ENCODE measurements at regions not wholly inside any gene's neighbourhood (a gene's known extent, or its start where the extent isn't known, plus 50 kb on each side); places are given as distances from the start of the nearest gene placed in this dataset.

GRCh38 chr7:22676385-22676784 is 50.6 kb upstream of the IL6 start:
- no peak for DNase-seq

- peak in 1 of 2 donors; percentile 38 for DNase-seq
These were observed 51.1 kb upstream of the IL6 start for GRCh38 chr7:22675917-22676343.

- DNase-seq, result peak; percentile 73 to 79
These were observed 51.6 kb upstream of the IL6 start for GRCh38 chr7:22675421-22675820.

GRCh38 chr7:22672846-22673680 is 53.9 kb upstream of the IL6 start:
- DNase-seq, result no peak

- no peak for DNase-seq
These were observed 55.7 kb upstream of the IL6 start for GRCh38 chr7:22671177-22671879.

- DNase-seq, result no peak
These were observed 56.6 kb upstream of the IL6 start for GRCh38 chr7:22670422-22670815.

GRCh38 chr7:22669692-22670421 is 57.1 kb upstream of the IL6 start:
- no peak for DNase-seq

- no peak for DNase-seq
These were observed 58.0 kb upstream of the IL6 start for GRCh38 chr7:22668971-22669401.

GRCh38 chr7:22667562-22668239 is 59.3 kb upstream of the IL6 start:
- no peak for DNase-seq

GRCh38 chr7:22667187-22667561 is 59.8 kb upstream of the IL6 start:
- DNase-seq, result no peak

GRCh38 chr7:22666732-22667131 is 60.3 kb upstream of the IL6 start:
- DNase-seq, result peak; percentile 61 to 70

- no peak for DNase-seq
These were observed 61.1 kb upstream of the IL6 start for GRCh38 chr7:22665923-22666322.

- no peak for DNase-seq
These were observed 61.8 kb upstream of the IL6 start for GRCh38 chr7:22664988-22665798.

GRCh38 chr7:22663721-22664120 is 63.3 kb upstream of the IL6 start:
- DNase-seq, result no peak

GRCh38 chr7:22663357-22663718 is 63.7 kb upstream of the IL6 start:
- peak; percentile 95 to 96 for DNase-seq

- peak; percentile 49 to 70 for DNase-seq
These were observed 64.2 kb upstream of the IL6 start for GRCh38 chr7:22662556-22663356.

GRCh38 chr7:22662036-22662435 is 65.0 kb upstream of the IL6 start:
- DNase-seq, result peak; percentile 69 to 87

GRCh38 chr7:22660732-22661131 is 66.3 kb upstream of the IL6 start:
- DNase-seq, result no peak

- DNase-seq, result no peak
These were observed 66.7 kb upstream of the IL6 start for GRCh38 chr7:22660293-22660692.

GRCh38 chr7:22659741-22660140 is 67.3 kb upstream of the IL6 start:
- no peak for DNase-seq

GRCh38 chr7:22658031-22658430 is 69.0 kb upstream of the IL6 start:
- DNase-seq, result no peak

Data from inflammatory macrophage treated with lipopolysaccharide for 1 hour (primary cell).